H1 (cell line): ENCODE measurements at regions not wholly inside any gene's neighbourhood (a gene's known extent, or its start where the extent isn't known, plus 50 kb on each side); places are given as distances from the start of the nearest gene placed in this dataset.

Experiments
- CTBP2 ChIP-seq: IDR thresholded peaks from 2 replicates; pipeline ENCODE4 v1.7.0; 2011; ENCODE audit warnings: borderline replicate concordance, mild to moderate bottlenecking, moderate library complexity, mixed read lengths, low read length; ENCODE audit not compliant: insufficient read depth, insufficient read length
- SAP30 ChIP-seq: fragments of 300-600 bp; sonication (generic); IDR thresholded peaks from 2 replicates; pipeline ENCODE4 v1.7.1; 2012; ENCODE audit warnings: low read length, moderate library complexity, mild to moderate bottlenecking, inconsistent platforms; ENCODE audit not compliant: insufficient read depth, insufficient replicate concordance
- TF ChIP-seq, protein P1 (sequence below): IDR thresholded peaks from 2 replicates; pipeline ENCODE4 v1.6.1; 2012; ENCODE audit warnings: low read length, inconsistent platforms

DNA sequence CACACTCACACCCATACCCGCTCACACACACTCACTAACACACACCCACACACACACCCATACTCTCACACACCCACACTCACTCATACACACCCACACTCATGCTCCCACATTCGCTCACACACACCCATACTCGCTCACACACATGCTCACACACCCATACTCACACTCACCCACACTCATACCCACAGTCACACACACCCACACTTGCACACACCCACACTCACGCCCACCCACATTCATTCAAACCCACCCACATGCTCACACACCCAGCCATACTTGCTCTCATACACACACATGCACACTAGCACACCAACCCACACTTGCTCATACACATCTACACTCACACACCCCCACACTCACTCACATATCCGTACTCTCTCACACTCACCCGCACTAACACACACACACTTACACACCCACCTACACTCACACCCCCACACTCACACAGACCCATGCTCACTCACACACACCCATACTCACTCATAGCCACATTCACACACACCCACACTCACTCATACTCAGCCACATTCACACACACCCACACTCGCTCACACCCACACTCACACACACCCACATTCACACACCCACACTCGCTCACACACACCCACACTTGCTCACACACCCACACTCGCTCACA, 322.4 kb upstream of the N4BP1 start (continued):
- TF ChIP-seq, protein P1, sequence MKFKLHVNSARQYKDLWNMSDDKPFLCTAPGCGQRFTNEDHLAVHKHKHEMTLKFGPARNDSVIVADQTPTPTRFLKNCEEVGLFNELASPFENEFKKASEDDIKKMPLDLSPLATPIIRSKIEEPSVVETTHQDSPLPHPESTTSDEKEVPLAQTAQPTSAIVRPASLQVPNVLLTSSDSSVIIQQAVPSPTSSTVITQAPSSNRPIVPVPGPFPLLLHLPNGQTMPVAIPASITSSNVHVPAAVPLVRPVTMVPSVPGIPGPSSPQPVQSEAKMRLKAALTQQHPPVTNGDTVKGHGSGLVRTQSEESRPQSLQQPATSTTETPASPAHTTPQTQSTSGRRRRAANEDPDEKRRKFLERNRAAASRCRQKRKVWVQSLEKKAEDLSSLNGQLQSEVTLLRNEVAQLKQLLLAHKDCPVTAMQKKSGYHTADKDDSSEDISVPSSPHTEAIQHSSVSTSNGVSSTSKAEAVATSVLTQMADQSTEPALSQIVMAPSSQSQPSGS, result no peak
- no peak for TF ChIP-seq SAP30
- TF ChIP-seq CTBP2, result no peak
